ENCODE measurements at regions not wholly inside any gene's neighbourhood (a gene's known extent, or its start where the extent isn't known, plus 50 kb on each side); places are given as distances from the start of the nearest gene placed in this dataset.
"Not testable (repeated sequence)": the region's sequence is repeated elsewhere in the genome, so short reads cannot be mapped to it uniquely, and the experiment has no call there.

DNA sequence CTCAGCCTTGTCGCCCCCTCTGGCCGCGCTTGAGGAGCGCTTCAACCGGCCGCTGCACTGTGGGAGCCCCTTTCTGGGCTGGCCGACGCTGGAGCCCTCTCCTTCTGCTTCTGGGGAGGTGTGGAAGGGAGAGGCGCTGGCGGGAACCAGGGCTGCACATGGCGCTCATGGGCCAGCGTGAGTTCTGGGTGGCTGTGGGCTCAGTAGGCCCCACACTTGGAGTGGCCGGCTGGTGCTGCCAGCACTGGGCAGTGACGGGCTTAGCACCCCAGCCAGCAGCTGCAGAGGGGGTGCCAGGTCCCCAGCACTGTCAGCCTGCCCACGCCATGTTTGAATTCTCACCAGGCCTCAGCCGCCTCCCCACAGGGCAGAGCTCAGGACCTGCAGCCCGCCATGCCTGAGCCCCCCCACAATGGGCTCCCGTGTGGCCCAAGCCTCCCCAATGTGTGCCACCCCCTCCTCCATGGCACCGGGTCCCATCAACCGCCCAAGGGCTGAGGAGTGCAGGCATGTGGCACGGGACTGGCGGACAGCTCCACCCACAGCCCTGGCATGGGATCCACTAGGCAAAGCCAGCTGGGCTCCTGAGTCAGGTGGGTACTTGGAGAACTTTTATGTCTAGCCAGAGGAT lies 615.2 kb downstream of the TRIML1 start:
- no peak for DNase-seq

DNA sequence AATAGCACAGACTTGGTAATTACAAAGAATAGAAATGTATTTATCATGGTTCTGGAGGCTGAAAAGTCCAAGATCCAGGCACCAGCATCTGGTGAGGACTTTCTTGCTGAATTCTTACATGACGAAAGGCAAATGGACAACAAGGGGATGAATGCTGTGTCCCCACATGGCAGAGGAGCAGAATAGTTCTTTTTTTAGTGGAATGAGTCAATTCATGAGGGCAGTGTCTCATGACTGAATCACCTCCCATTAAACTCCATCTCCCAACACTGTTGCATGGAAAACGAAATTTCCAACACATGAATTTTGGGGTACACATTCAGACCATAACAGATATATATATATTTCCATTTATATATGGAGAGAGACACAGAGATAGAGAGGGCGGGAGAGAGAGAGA lies 628.3 kb downstream of the TRIML1 start:
- no peak for DNase-seq

DNA sequence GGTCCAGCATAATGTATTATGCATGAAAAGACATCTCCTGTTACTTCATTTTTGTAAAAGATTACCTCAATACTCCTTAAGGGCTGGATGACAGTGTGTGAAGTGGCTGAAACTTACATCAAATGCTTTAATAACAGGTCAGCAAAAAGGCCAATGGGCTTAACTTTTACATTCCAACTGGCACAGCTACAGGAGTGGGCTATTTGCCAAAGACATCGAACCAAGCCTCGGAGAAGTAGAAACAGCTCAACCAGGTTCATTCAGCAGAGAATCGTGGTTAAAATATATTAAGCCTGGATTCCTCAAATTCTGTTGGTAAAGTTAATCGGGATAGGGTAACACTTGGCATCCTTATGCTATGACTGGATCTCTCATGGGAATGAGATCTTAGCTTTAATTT lies 639.7 kb downstream of the TRIML1 start:
- no peak for DNase-seq

DNA sequence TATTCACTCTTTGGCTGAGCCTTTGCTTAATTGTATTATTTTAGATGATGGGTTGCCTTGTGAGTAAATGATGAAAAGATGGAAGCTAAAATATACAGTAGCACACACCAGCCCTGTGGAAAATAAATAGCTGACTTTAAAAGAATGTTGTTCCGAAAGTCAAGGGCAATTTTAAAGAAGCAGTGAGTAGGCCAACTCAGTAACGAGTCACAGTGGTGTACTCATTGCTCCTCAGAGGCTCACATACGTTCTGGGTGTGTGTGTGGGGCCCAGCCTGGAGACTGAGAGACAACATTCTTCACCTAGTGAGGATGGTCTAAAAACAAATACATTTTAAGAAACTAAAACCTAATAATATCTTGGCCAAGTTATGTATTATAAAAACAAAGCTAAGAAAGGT lies 640.3 kb downstream of the TRIML1 start:
- no peak for DNase-seq

DNA sequence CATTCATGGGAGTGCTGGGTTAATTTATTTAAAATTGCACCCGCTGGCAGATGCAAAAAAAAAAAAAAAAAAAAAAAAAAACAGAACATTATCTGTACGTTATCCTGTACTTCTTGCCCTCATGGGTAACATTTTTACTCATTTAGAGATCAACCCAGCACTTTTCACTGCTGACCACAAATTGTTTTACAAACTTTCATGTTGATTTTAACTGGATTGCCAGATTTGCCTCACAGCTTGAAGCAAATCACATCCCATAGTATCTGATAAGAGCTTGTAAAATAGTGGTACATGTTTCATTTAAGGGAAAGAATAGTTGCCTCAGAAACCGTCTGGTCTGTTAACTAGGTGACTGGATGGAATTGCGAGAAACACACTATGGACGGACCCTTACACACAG lies 640.8 kb downstream of the TRIML1 start:
- DNase-seq, result no peak

DNA sequence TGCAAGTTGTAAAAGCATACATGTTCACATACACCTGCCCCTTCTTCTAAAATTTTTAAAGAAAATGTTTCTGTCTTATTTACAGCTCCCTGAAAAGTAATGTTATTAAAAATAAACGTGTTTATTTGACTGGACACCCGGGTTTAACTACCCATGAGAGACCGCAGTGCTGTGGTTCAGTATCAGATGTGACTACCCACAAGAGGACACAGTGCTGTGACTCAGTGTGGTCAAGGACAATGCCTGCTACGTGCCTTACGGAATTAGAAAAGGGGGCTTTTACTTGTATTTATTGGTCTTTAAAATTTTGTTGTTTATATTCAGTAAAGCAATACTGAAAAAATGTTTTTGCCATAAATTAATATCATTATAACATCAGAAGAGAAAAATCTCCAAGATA lies 641.4 kb downstream of the TRIML1 start:
- no peak for DNase-seq

DNA sequence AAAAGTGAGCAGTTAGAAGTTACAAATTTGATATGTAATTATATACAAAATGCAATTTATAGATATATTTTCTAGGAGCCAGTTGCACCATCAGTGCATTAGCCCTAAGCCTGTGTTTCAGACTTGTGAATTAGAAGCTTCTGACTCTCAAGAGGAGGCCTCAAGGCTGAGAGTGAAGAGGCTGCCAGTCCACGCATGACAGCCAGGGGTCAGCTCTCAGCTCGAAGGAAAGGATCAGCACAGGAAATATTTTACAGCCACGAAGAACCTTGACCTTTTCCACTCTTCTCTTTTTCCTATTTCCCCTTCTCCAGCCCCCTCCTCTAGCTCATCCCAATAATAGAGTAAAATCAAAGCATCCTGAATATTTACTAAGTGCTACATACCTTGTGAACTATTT lies 642.4 kb downstream of the TRIML1 start:
- peak; percentile 0 for DNase-seq

DNA sequence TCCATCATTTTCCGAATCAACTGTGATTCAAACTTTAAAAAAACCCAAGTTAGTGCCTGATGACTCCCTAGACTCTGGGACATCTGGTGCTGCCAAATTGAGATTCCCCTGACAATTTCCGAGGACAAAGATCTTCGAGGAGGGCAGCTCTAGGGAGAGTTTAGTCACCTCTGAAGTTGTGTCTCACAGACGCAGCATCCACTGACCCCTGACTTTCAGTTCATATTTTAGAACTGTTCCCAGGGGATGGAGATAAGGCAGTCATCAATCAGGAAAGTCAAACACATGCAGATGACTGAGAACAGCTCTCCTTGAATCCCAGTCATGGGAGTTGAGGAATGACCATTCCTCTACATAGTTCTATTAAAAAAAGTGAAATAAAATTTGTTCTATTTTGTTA lies 643.9 kb downstream of the TRIML1 start:
- DNase-seq, result no peak

DNA sequence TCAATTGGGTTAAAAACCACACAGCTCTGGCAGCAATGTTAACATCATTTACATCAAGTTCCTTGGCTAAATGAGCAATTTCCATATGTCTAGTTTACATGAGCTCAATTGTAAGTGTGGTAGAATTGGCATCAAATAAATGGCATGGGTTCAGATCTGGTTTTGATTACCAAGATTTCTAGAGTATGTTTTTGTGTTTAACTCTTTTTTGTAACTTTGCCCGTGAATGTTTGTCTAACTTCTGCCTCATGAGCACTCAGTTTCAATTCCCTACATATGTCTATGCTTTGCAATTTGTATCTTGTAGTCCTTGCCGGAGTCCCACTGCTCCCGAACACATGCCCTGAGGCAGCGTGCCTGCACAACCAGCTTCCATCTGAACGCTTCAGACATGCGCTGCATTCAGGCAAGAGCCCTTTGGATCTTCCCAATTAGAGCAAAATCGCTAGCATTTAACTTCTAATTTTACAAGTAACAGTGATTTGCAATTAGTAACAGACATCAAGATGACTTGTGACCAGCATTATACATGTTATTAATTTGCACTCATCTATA lies 644.4 kb downstream of the TRIML1 start:
- no peak for DNase-seq

DNA sequence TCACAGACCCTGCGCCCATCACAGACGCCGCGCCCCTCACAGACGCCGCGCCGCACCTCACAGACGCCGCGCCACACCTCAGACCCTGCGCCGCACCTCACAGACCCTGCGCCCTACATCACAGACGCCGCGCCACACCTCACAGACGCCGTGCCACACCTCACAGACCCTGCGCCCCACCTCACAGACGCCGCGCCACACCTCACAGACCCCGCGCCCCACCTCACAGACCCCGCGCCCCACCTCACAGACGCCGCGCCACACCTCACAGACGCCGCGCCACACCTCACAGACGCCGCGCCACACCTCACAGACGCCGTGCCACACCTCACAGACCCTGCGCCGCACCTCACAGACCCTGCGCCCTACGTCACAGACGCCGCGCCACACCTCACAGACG lies 657.4 kb downstream of the TRIML1 start:
- DNase-seq, result not testable (repeated sequence)

DNA sequence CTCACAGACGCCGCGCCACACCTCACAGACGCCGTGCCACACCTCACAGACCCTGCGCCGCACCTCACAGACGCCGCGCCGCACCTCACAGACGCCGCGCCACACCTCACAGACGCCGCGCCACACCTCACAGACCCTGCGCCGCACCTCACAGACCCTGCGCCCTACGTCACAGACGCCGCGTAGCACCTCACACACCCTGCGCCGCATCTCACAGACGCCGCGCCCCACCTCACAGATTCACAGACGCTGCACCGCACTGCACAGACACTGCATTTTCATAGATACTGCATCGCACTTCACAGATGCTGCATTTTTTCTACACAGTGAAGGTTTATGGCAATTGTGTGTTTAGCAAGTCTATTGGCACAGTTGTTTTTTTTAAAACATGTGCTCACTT lies 657.8 kb downstream of the TRIML1 start:
- not testable (repeated sequence) for DNase-seq

DNA sequence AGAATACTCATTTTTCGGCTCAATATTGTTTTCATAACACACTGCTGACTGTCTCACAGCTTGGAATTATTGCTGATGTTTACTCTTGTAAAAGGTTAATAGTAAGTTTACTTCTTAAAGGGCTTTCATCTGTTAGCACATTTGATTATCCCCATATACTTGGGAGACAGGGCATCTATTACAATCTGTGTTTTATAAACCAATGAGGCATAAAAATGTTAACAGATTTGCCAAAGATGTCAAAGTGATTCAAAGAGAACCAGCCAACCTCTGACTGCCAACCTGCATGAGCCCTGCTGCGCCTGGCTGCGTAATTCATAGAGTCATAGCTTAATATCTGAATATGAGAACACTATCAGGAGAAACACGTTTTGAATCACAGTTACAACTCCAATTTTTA lies 665.6 kb downstream of the TRIML1 start:
- DNase-seq, result no peak

DNA sequence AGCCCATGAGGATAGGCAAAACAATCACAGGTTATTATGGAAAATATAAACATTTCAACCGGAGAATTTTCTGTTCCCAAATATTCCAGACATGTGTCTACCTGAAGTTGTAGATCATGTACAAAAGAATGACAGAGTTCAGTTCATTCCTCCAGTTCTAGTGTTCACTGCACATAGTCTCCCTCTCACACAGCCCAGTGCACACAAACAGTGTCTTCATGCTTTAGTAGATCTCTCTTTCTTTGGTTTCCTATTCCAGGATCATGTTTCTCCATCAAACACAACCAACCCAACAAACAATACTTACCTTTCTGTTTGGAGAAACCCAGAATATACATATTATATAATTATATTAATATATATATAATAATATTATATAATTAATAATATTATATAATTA lies 671.9 kb downstream of the TRIML1 start:
- DNase-seq, result no peak

DNA sequence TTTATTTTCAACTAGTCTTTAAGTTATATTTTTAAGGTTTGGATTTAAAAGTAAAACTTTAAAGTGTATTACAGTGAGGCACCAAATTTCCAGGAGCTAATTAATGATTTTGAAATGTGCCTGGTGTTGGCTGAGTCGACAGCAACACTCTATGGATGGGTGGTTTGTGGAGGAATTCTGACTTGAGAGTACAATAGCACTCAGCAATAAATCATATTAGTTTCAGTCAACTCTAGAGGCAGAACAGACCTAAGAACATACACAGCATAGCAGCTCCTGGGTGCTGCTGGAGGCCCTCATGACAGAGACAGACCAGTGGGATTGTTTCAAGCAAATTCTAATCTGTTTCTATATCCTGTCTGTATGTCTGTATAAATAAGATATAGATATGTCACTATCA lies 673.4 kb downstream of the TRIML1 start:
- DNase-seq, result no peak

DNA sequence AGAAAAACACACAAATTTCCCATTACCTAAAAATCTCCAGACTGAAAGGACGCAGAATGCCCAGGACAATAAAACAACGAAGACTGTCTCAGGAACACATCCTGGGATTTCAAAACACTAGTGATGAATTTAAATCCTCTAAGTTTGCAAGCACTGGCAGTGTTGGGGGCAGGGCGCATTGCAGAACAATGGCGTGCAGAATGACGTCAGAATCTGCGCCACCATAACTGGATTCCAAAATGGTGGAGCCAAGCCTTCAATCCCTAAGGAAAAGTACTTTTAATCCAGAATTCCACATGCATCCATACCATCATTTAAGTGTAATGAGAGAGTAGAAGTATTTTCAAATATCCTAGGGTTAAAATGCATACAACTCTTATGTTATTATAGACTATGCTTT lies 679.1 kb downstream of the TRIML1 start:
- DNase-seq, result no peak

DNA sequence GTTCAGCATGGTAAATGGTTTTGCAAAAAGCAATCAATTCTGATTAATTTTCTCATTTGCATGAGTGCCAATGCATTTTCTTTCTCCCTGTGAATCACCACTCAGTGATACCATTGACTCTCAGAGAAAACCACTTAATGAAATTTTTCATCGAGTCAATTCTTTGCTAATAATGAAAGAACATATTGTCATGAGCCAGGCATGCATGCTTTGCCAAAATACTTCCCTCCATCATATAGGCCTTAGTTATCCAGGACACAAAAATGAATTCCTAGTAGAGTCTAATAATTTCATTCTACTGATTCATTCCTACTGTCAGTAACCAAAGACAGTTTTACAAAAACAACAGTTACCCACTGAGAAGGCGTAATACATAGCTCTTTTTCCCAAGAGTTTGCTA lies 680.0 kb downstream of the TRIML1 start:
- no peak for DNase-seq

DNA sequence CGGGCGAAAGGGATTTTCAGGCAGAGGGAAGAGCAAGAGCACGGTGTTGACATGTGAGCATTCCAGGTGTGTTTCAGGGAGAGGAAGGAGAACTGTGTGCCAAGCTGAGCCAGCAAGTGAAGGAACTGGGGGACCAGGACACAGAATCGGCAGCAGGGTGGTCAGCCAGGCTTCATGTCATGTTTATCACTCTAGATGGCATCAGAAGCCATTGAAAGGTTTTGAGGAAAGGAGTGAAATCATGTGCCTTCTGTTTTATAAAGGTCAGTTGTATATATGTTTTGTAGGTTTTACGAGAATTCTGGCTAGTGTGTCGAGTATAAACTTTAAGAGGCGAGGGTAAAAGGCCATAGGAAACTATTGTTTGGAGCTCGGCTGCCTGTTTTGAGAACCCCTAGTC lies 682.3 kb downstream of the TRIML1 start:
- DNase-seq, result no peak

DNA sequence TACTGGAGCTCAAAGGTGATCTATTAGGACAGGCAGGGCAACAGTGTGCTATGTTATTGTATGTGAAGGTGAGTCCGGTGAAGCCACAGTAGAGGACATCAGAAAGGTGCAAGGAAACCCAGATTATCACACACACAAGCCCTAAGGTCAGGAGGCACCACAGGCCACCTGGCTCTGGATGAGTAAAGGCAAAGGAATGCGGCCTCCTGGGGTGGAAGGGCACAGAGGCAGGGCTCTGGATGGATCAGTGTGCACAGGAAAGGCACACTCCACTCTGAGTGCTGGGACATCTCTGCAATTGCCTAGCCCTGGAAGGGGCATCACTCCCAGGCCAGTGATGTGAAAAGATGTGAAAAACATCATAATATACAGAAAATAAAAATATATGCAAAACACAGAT lies 683.5 kb downstream of the TRIML1 start:
- no peak for DNase-seq

DNA sequence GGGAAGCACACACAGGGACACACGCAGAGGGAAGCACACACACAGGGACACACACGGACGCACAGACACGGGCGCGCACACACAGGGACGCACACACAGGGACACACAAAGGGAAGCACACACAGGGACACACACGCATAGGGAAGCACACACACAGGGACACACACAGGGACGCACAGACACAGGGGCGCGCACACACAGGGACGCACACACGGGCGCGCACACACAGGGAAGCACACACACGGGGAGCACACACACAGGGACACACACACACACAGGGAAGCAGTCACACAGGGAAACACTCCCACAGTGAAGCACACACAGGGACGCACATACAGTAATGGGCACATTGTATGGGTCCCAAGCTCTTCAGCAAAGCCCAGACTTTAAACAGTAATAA lies 685.3 kb downstream of the TRIML1 start:
- no peak for DNase-seq

DNA sequence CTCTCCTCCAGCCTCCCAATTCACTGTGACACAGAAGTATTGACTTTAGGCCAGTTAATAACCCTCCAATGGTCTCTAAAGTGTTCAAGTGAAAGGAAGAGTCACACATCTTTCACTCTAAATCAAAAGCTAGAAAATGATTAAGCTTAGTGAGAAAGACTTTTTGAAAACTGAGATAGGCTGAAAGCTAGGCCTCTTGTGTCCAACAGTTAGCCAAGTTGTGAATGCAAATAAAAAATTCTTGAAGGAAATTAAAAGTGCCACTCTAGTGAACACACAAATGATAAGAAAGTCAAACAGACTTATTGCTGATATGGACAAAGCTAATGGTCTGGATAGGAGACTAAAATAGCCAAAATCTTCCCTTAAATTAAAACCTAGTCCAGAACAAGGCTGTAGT lies 687.2 kb downstream of the TRIML1 start:
- DNase-seq, result no peak

DNA sequence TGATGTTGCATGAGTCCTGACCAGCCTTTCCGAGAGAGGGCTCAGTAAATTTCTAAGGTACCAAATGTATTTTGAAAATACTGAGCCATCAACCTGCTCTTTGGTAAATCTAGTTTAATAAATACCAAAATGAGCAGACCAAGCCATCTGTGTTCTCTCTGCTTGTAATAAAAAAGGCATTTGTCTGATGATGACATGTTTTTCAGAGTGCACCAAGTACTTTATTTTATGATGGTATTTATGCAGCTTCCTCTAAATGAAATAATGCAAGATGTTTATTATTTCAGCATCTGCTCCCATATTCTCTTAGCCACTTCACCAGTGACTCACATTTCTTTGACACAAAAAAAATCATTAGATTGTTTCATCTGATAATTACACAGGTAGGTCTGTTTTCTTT lies 700.5 kb downstream of the TRIML1 start:
- DNase-seq, result no peak

DNA sequence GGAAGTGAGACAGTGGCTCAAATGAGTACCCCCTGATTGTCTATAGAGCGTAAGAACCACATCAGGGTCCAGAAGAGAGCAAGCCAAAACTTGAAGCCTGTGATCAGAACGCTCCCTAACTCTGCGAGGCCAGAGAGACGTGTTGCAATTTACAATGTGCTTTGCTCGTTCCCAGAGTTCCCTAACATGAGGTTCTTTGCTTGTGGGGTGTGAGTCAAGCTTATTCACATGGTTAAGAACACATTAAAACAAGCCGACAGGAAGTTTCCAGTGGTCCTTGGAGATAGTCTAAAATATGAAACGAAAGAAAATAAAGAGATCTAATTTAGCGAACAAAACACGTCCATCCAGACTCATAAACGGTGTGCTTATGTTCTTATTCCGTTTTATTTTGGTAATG lies 702.3 kb downstream of the TRIML1 start:
- DNase-seq, result no peak

DNA sequence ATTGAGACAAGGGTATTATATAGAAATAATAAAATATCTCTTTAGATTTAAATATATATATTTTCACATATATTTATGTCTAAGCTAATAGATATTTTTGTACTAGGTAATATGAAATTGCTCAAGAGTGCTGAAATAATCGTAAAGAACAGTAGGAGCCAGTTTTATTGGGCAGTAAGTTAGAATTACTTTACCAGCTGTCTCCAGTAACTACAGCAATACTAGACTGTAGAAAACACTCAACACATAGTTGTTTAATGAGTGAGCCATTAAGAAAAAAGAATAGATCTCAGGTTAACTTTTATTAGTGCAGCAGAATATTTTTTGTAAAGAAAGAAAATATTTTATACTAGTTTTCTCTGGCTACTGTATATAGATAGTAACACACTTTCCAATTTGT lies 715.2 kb downstream of the TRIML1 start:
- no peak for DNase-seq

DNA sequence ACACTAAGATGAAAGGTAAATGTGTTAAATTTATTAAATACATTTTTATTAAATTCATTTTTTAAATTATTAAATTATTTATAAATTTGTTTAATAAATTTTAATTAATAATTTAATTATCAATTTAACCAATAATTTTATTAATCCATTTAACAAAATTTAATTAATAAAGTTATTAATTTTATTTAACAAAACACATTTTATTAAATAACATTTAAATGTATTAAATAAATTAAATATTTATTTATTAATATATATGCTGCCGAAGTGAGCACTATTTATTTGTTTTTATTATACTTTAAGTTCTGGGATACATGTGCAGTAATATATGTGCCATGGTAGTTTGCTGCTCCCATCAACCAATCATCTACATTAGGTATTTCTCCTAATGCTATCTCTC lies 719.5 kb downstream of the TRIML1 start:
- no peak for DNase-seq

DNA sequence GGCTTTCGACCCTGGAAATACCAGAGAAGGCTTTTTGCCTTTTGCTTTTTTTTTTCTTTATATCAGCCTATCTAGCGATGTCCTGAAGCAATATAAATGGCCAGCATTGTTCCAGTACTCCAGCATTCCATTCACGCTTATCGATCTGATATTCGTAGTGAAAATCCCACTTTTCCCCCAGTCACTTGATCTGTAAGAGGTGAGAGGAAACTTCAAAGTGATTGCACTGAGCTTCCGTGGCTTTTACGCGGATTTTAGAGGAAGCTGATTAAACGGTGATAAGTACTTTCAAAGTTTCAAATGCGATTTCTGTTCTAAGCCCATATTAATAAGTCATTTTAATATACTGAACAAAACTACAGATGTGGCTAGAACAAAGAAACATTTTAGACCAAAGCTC lies 725.5 kb downstream of the TRIML1 start:
- no peak for DNase-seq

DNA sequence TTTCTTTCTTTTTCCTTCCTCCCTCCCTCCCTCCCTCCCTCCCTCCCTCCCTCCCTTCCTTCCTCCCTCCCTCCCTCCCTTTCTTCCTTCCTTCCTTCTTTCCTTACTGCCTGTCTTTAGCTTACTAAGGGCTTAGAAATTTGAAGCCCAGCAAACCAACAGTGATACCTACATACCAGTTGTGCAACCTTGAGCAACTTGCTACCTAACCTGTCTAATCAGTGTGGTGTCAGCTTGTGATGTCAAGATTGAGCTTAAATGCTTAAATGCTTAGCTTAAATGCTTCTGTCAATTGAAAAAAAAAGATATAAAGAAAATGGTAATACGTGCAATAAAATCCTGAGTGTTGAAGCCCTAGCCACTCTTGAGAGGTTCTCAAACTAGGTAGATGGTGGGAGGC lies 728.6 kb downstream of the TRIML1 start:
- no peak for DNase-seq
